Astrocyte (in vitro differentiated cells and primary cell): ENCODE measurements at regions not wholly inside any gene's neighbourhood (a gene's known extent, or its start where the extent isn't known, plus 50 kb on each side); places are given as distances from the start of the nearest gene placed in this dataset.

Experiments
- EZH2 ChIP-seq: IDR thresholded peaks from 2 replicates; pipeline ENCODE4 v1.6.1; 2012; ENCODE audit warnings: mild to moderate bottlenecking, low read length, inconsistent platforms; ENCODE audit not compliant: insufficient read depth
- TF ChIP-seq, protein P1 (sequence below): IDR thresholded peaks from 2 replicates; pipeline ENCODE4 v1.5.1; 2011; ENCODE audit warnings: low read depth, mild to moderate bottlenecking, inconsistent platforms, low read length, moderate library complexity; ENCODE audit not compliant: insufficient read depth

DNA sequence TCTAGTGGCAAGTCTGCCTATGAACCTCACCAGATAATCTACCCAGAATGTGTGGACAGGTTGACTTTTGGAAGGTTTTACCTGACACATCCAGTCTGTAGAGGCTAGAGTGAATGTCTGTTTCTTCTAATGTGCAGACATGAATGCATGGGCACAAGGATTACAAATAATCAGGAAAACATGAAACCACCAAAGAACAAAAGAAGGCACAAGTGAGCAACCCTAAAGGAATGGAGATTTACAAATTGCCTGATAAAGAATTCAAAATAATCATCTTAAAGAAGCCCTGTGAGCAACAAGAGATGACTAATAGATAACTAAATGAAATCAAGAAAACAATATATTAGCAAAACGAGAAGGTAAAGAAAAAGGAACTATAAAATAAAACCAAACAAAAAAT, 876.1 kb upstream of the ADGRB3 start:
- TF ChIP-seq, protein P1, sequence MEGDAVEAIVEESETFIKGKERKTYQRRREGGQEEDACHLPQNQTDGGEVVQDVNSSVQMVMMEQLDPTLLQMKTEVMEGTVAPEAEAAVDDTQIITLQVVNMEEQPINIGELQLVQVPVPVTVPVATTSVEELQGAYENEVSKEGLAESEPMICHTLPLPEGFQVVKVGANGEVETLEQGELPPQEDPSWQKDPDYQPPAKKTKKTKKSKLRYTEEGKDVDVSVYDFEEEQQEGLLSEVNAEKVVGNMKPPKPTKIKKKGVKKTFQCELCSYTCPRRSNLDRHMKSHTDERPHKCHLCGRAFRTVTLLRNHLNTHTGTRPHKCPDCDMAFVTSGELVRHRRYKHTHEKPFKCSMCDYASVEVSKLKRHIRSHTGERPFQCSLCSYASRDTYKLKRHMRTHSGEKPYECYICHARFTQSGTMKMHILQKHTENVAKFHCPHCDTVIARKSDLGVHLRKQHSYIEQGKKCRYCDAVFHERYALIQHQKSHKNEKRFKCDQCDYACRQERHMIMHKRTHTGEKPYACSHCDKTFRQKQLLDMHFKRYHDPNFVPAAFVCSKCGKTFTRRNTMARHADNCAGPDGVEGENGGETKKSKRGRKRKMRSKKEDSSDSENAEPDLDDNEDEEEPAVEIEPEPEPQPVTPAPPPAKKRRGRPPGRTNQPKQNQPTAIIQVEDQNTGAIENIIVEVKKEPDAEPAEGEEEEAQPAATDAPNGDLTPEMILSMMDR, result no peak
- TF ChIP-seq EZH2, result no peak
